VCaP (cell line): ENCODE measurements at regions not wholly inside any gene's neighbourhood (a gene's known extent, or its start where the extent isn't known, plus 50 kb on each side); places are given as distances from the start of the nearest gene placed in this dataset.

Experiments
- H3K27ac ChIP-seq: fragments of 450-650 bp; 2 replicates; pipeline ENCODE4 v1.5.1; 2017
- TF ChIP-seq, protein P1 (sequence below): fragments of 450-650 bp; conservative IDR thresholded peaks from 2 replicates; pipeline ENCODE4 v1.5.1; 2017; ENCODE audit warnings: mild to moderate bottlenecking, moderate library complexity

- TF ChIP-seq, protein P1, sequence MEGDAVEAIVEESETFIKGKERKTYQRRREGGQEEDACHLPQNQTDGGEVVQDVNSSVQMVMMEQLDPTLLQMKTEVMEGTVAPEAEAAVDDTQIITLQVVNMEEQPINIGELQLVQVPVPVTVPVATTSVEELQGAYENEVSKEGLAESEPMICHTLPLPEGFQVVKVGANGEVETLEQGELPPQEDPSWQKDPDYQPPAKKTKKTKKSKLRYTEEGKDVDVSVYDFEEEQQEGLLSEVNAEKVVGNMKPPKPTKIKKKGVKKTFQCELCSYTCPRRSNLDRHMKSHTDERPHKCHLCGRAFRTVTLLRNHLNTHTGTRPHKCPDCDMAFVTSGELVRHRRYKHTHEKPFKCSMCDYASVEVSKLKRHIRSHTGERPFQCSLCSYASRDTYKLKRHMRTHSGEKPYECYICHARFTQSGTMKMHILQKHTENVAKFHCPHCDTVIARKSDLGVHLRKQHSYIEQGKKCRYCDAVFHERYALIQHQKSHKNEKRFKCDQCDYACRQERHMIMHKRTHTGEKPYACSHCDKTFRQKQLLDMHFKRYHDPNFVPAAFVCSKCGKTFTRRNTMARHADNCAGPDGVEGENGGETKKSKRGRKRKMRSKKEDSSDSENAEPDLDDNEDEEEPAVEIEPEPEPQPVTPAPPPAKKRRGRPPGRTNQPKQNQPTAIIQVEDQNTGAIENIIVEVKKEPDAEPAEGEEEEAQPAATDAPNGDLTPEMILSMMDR = no peak
- H3K27ac ChIP-seq = no peak overlapping the region
Measured at GRCh38 chr14:101451166-101451565, 110.1 kb upstream of the DIO3 start.

GRCh38 chr14:101453225-101453624 lies 108.1 kb upstream of the DIO3 start:
- TF ChIP-seq, protein P1 = no peak
- H3K27ac ChIP-seq = no peak overlapping the region

- H3K27ac ChIP-seq = no peak overlapping the region
- TF ChIP-seq, protein P1 = no peak
Measured at GRCh38 chr14:101454229-101454628, 107.1 kb upstream of the DIO3 start.

- TF ChIP-seq, protein P1 = no peak
- no peak overlapping the region for H3K27ac ChIP-seq
Measured at GRCh38 chr14:101456246-101457175, 104.8 kb upstream of the DIO3 start.

DNA sequence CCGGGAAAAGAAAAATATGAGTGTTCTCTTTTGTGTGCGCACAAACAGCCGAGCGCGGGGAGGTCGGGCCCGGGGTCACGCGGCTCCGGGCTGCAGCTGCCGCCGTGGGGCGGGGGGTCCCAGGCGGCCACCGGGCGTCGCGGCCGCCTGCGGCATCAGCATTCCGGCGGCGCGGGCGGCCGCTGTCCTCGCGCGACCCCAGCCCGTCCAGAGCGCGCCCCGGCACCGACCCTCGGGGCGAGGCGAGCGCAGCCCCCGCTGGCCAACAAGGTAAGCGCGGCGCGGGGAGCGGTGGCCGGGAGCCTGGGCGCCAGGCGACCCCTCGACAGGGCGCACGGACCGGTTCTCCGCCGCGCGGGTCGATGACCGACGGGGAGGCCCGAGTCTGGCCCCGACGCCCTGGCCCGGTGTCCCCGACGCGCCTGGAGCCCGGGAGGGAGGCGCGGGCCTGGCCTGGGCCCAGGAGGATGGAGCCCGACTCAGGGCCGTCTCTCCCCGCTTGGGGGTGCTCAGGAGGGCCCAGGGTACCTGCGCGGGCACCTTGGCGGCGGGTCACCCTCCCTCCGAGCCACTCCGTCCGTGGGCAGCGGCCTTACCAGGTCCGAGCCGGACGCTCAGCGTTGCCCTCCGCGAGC lies 103.9 kb upstream of the DIO3 start:
- H3K27ac ChIP-seq = no peak overlapping the region
- TF ChIP-seq, protein P1 = no peak

DNA sequence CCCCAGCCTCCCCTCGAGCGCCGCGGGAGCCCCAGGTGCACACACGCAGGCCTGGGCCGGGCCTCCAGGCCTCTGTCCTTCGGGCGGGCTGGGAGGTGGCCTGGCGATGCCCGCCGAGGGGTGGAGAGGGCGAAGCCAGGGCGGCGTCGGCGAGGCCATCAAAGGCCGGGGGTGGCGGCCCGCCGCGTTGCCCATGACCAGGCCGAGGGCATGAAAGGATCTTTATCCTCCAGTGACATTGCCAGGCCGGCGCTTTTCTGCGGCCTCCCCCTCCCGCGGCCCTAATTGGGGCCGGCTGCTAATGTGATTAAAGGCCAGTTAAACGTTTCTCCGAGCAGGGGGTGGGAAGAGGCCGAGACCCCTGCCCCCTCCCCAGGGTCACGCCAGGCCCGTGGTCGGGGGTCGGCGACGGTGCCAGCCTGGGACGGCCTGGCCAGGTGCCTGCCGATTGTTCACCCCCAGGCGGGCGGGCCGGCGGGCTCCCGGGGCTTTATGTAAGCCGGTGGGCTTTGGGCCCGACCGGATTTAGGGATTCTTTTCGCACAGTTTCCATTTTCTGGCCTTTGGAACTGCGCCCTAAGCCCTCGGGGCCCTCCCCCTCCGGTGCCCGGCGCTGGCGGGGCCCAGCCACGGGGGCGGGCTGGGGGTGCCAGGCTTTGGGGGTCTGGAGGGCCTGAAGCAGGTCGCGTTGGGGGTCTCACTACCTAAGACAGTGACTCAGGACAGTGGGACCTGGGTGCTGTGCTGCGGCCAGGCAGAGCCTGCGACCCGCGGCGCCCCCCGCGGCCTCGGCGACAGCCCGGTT lies 103.2 kb upstream of the DIO3 start:
- no peak overlapping the region for H3K27ac ChIP-seq
- TF ChIP-seq, protein P1 = no peak
